ENCODE measurements at regions not wholly inside any gene's neighbourhood (a gene's known extent, or its start where the extent isn't known, plus 50 kb on each side); places are given as distances from the start of the nearest gene placed in this dataset.

- Histone ChIP-seq H3K36me3 (ENCODE audit: control insufficient read depth in 2 of 2, insufficient read depth in 2 of 2, low read length in 1 of 2) (no peaks in the 10 kb centered on the region), H3K27ac (ENCODE audit: control insufficient read depth, insufficient read depth) (no peak overlapping the region), H4K20me1 (ENCODE audit: control insufficient read depth, insufficient read depth) (no peaks in the 10 kb centered on the region), H3K4me1 (ENCODE audit: control insufficient read depth, insufficient read depth, low read length) (no peaks in the 10 kb centered on the region), H3K4me2 (ENCODE audit: control insufficient read depth, insufficient read depth) (no peak overlapping the region), H3K27me3 (replicated peaks in 1 of 2; ENCODE audit: control insufficient read depth in 2 of 2, insufficient read depth in 2 of 2, low read length in 1 of 2) (no peaks in the 10 kb centered on the region), H3K9me3 (replicated peaks; ENCODE audit: control insufficient read depth, insufficient read depth, low read length) (no peaks in the 10 kb centered on the region), H2AFZ (ENCODE audit: control insufficient read depth, low read depth, low read length) (no peak overlapping the region), H3K79me2 (ENCODE audit: control insufficient read depth, insufficient read depth, low read length) (no peaks in the 10 kb centered on the region), H3K4me3 (no peak overlapping the region), H3K9ac (ENCODE audit: control insufficient read depth, insufficient read depth, low read length) (no peak overlapping the region)
- no peak for FAIRE-seq
- RAD21 ChIA-PET (ENCODE audit: unreplicated experiment) = no interaction called here
- SMC1A ChIA-PET (ENCODE audit: uncharacterized antibody, unreplicated experiment) = no interaction called here
- ATAC-seq = no peak
- BruUV-seq (replicated peaks) = no TSS peak
- POLR2A ChIA-PET = no interaction called here
- CTCF ChIA-PET = no interaction called here
- intact Hi-C loops (cut with micrococcal nuclease; ENCODE audit: unreplicated experiment) (no loop called here), in situ Hi-C loops (cut with MboI) (no loop called here)
- no peak for DNase-seq (ENCODE audit: low read depth, low spot score)
- 0% methylated on average over 1 of the region's 1 CpG for WGBS (ENCODE audit: insufficient coverage, insufficient replicate concordance, low lambda C conversion rate, missing lambda C conversion rate)
- no peak for TF ChIP-seq SUPT20H (IDR thresholded peaks at IDR 0.05; ENCODE audit: borderline replicate concordance, control insufficient read depth, low read depth, low read length)
Observed at GRCh38 chr7:113813471-113813870, 105.3 kb downstream of the PPP1R3A start.

DNA sequence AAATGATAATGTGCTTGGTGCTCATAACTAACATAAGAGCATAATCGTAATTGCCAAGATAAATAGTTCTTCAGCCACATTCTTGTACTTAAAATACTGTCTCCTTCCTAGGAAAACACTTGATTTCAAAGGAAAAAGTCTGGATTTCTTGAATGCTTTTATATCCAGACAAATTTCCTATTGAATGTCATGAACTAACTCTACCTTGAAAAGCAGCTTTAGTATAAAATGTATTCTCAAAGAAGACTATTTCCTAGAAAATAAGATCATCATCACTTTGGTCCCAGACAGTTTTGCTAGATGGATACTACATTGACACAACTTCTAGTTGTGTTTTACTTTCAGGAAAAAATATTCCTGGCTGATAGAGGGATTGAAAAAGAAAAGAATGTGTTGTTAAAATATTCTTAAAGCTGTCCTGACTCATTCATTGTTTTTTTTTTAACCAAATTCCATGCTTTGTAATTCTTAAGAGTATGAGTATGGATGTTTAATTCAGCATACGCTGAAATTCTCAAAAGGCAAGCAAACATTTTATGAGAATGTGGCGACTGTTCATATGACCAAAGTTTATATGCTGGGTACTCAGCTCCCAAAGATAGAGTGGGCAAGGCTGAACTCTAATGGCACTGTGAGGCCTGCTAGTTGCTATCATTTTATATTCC lies 106.1 kb downstream of the PPP1R3A start:
- Histone ChIP-seq H3K9ac (ENCODE audit: control insufficient read depth, insufficient read depth, low read length) (no peak overlapping the region), H3K36me3 (ENCODE audit: control insufficient read depth in 2 of 2, insufficient read depth in 2 of 2, low read length in 1 of 2) (no peaks in the 10 kb centered on the region), H4K20me1 (ENCODE audit: control insufficient read depth, insufficient read depth) (no peaks in the 10 kb centered on the region), H3K4me3 (no peak overlapping the region), H3K27ac (ENCODE audit: control insufficient read depth, insufficient read depth) (no peak overlapping the region), H3K4me2 (ENCODE audit: control insufficient read depth, insufficient read depth) (no peak overlapping the region), H3K4me1 (ENCODE audit: control insufficient read depth, insufficient read depth, low read length) (no peaks in the 10 kb centered on the region), H2AFZ (ENCODE audit: control insufficient read depth, low read depth, low read length) (no peak overlapping the region), H3K79me2 (ENCODE audit: control insufficient read depth, insufficient read depth, low read length) (no peaks in the 10 kb centered on the region), H3K9me3 (replicated peaks; ENCODE audit: control insufficient read depth, insufficient read depth, low read length) (no peaks in the 10 kb centered on the region), H3K27me3 (replicated peaks in 1 of 2; ENCODE audit: control insufficient read depth in 2 of 2, insufficient read depth in 2 of 2, low read length in 1 of 2) (no peaks in the 10 kb centered on the region)
- WGBS (ENCODE audit: insufficient coverage, insufficient replicate concordance, low lambda C conversion rate, missing lambda C conversion rate) = 1% methylated on average over 3 of the region's 3 CpGs
- TF ChIP-seq EED (IDR thresholded peaks at IDR 0.05; ENCODE audit: low read depth) (no peak), TBL1XR1 (IDR thresholded peaks at IDR 0.05; ENCODE audit: low read depth, low read length) (no peak), FOXM1 (IDR thresholded peaks at IDR 0.05; ENCODE audit: low read depth, low read length) (no peak), TAF1 (IDR thresholded peaks at IDR 0.05; ENCODE audit: borderline replicate concordance, low read depth, low read length) (no peak), ZBTB33 (IDR thresholded peaks at IDR 0.05) (no peak), DPF2 (IDR thresholded peaks at IDR 0.05) (no peak), SMAD1 (IDR thresholded peaks at IDR 0.05; ENCODE audit: low read depth, partially characterized antibody) (no peak)
- TF ChIP-seq, protein P1, sequence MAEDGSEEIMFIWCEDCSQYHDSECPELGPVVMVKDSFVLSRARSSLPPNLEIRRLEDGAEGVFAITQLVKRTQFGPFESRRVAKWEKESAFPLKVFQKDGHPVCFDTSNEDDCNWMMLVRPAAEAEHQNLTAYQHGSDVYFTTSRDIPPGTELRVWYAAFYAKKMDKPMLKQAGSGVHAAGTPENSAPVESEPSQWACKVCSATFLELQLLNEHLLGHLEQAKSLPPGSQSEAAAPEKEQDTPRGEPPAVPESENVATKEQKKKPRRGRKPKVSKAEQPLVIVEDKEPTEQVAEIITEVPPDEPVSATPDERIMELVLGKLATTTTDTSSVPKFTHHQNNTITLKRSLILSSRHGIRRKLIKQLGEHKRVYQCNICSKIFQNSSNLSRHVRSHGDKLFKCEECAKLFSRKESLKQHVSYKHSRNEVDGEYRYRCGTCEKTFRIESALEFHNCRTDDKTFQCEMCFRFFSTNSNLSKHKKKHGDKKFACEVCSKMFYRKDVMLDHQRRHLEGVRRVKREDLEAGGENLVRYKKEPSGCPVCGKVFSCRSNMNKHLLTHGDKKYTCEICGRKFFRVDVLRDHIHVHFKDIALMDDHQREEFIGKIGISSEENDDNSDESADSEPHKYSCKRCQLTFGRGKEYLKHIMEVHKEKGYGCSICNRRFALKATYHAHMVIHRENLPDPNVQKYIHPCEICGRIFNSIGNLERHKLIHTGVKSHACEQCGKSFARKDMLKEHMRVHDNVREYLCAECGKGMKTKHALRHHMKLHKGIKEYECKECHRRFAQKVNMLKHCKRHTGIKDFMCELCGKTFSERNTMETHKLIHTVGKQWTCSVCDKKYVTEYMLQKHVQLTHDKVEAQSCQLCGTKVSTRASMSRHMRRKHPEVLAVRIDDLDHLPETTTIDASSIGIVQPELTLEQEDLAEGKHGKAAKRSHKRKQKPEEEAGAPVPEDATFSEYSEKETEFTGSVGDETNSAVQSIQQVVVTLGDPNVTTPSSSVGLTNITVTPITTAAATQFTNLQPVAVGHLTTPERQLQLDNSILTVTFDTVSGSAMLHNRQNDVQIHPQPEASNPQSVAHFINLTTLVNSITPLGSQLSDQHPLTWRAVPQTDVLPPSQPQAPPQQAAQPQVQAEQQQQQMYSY (CRISPR knock-in tag; IDR thresholded peaks at IDR 0.05) = no peak
- TF ChIP-seq, protein P2, sequence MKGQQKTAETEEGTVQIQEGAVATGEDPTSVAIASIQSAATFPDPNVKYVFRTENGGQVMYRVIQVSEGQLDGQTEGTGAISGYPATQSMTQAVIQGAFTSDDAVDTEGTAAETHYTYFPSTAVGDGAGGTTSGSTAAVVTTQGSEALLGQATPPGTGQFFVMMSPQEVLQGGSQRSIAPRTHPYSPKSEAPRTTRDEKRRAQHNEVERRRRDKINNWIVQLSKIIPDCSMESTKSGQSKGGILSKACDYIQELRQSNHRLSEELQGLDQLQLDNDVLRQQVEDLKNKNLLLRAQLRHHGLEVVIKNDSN (IDR thresholded peaks at IDR 0.05; ENCODE audit: borderline replicate concordance, extremely low read length, insufficient read depth, low read depth, low read length) = no peak
- no peak for FAIRE-seq
- intact Hi-C loops (cut with micrococcal nuclease; ENCODE audit: unreplicated experiment) (no loop called here), in situ Hi-C loops (cut with MboI) (no loop called here)
- RAD21 ChIA-PET (ENCODE audit: unreplicated experiment) = no interaction called here
- no peak for ATAC-seq
- CTCF ChIA-PET = interaction anchor here (0.6 kb wide), 1 partner anchor 297 kb away, joined by 3 read pairs; no protein-coding TSS in a partner anchor
- POLR2A ChIA-PET = no interaction called here
- SMC1A ChIA-PET (ENCODE audit: uncharacterized antibody, unreplicated experiment) = interaction anchor here (0.6 to 1.3 kb wide), 2 partner anchors 14 to 424 kb away, joined by 3 read pairs; no protein-coding TSS in a partner anchor
- BruUV-seq (replicated peaks) = no TSS peak
- DNase-seq (ENCODE audit: low read depth, low spot score) = no peak
